Nephron progenitor cell (in vitro differentiated cells): ENCODE measurements at regions not wholly inside any gene's neighbourhood (a gene's known extent, or its start where the extent isn't known, plus 50 kb on each side); places are given as distances from the start of the nearest gene placed in this dataset.
"Not testable (repeated sequence)": the region's sequence is repeated elsewhere in the genome, so short reads cannot be mapped to it uniquely, and the experiment has no call there.

Source experiments
- DNase-seq: peaks from one replicate; pipeline ENCODE4 v3.0.0; 2021
- H3K27ac Mint-ChIP-seq: 2 replicates; pipeline ENCODE4 v1.8.0; 2021; ENCODE audit warnings: mild to moderate bottlenecking, moderate library complexity, mixed read lengths
- H3K27me3 Mint-ChIP-seq: 2 replicates; pipeline ENCODE4 v1.8.0; 2021; ENCODE audit warnings: mild to moderate bottlenecking, low read depth, mixed read lengths; ENCODE audit not compliant: poor library complexity
- H3K36me3 Mint-ChIP-seq: 2 replicates; pipeline ENCODE4 v1.8.0; 2021; ENCODE audit warnings: low read depth, mixed read lengths
- H3K4me1 Mint-ChIP-seq: 2 replicates; pipeline ENCODE4 v1.8.0; 2021; ENCODE audit warnings: mixed read lengths
- H3K4me3 Mint-ChIP-seq: 2 replicates; pipeline ENCODE4 v1.8.0; 2021; ENCODE audit warnings: mild to moderate bottlenecking, moderate library complexity, mixed read lengths
- H3K9me3 Mint-ChIP-seq: 2 replicates; pipeline ENCODE4 v1.8.0; 2021; ENCODE audit warnings: mild to moderate bottlenecking, moderate library complexity, mixed read lengths
- TF ChIP-seq, protein P1 (sequence below): fragments of 200-600 bp; sonication (generic); IDR thresholded peaks from 2 replicates; pipeline ENCODE4 v1.5.0; 2021; ENCODE audit warnings: antibody characterized with exemption

GRCh38 chr19:23597661-23598060 lies 89.4 kb downstream of the ZNF675 start:
- peaks cover 2% of the 10 kb centered on the region for H3K27me3 Mint-ChIP-seq
- DNase-seq, result no peak
- peaks cover 65% of the 10 kb centered on the region for H3K9me3 Mint-ChIP-seq
- TF ChIP-seq, protein P1, sequence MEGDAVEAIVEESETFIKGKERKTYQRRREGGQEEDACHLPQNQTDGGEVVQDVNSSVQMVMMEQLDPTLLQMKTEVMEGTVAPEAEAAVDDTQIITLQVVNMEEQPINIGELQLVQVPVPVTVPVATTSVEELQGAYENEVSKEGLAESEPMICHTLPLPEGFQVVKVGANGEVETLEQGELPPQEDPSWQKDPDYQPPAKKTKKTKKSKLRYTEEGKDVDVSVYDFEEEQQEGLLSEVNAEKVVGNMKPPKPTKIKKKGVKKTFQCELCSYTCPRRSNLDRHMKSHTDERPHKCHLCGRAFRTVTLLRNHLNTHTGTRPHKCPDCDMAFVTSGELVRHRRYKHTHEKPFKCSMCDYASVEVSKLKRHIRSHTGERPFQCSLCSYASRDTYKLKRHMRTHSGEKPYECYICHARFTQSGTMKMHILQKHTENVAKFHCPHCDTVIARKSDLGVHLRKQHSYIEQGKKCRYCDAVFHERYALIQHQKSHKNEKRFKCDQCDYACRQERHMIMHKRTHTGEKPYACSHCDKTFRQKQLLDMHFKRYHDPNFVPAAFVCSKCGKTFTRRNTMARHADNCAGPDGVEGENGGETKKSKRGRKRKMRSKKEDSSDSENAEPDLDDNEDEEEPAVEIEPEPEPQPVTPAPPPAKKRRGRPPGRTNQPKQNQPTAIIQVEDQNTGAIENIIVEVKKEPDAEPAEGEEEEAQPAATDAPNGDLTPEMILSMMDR, result no peak
- no peak overlapping the region for H3K27ac Mint-ChIP-seq
- H3K4me1 Mint-ChIP-seq, result no peaks in the 10 kb centered on the region
- H3K4me3 Mint-ChIP-seq, result no peak overlapping the region
- H3K36me3 Mint-ChIP-seq, result no peaks in the 10 kb centered on the region

GRCh38 chr19:23596872-23597271 lies 90.1 kb downstream of the ZNF675 start:
- no peaks in the 10 kb centered on the region for H3K4me1 Mint-ChIP-seq
- DNase-seq, result no peak
- no peak overlapping the region for H3K27ac Mint-ChIP-seq
- H3K27me3 Mint-ChIP-seq, result peaks cover 2% of the 10 kb centered on the region
- TF ChIP-seq, protein P1, result no peak
- H3K4me3 Mint-ChIP-seq, result no peak overlapping the region
- H3K36me3 Mint-ChIP-seq, result no peaks in the 10 kb centered on the region
- H3K9me3 Mint-ChIP-seq, result peaks cover 70% of the 10 kb centered on the region

DNA sequence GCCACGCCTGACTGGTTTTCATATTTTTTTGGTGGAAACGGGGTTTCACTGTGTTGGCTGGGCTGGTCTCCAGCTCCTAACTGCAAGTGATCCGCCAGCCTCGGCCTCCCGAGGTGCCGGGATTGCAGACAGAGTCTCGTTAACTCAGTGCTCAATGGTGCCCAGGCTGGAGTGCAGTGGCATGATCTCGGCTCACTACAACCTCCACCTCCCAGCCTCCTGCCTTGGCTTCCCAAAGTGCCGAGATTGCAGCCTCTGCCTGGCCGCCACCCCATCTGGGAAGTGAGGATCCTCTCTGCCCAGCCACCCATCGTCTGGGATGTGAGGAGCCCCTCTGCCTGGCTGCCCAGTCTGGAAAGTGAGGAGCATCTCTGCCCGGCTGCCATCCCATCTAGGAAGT lies 92.7 kb downstream of the ZNF675 start:
- not testable (repeated sequence) for H3K27ac Mint-ChIP-seq, H3K4me1 Mint-ChIP-seq, H3K4me3 Mint-ChIP-seq, DNase-seq, H3K27me3 Mint-ChIP-seq, H3K36me3 Mint-ChIP-seq
- H3K9me3 Mint-ChIP-seq, result peaks cover 80% of the 10 kb centered on the region

DNA sequence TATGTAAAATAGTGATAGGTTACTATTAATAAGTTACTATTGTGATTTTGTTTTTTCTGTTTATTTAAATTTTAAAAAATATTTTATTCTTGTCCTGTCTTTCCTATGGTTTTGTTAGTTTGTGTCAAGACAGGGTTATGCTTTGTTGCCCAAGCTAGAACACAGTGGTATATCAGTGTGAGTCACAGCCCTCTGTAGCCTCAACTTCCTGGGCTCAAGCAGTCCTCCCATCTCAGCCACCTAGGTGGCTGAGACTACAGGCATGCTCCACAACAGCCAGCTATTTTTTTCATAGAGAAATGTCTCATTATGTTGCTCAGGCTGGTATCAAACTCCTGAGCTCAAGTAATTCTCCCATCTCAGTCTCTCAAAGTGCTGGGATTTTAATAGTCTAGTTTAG lies 99.5 kb downstream of the ZNF675 start:
- Mint-ChIP-seq H3K4me3 (no peak overlapping the region), H3K36me3 (no peaks in the 10 kb centered on the region), H3K4me1 (no peaks in the 10 kb centered on the region), H3K27ac (no peak overlapping the region), H3K27me3 (no peaks in the 10 kb centered on the region), H3K9me3 (peaks cover 69% of the 10 kb centered on the region)
- no peak for DNase-seq
- TF ChIP-seq, protein P1, result no peak

DNA sequence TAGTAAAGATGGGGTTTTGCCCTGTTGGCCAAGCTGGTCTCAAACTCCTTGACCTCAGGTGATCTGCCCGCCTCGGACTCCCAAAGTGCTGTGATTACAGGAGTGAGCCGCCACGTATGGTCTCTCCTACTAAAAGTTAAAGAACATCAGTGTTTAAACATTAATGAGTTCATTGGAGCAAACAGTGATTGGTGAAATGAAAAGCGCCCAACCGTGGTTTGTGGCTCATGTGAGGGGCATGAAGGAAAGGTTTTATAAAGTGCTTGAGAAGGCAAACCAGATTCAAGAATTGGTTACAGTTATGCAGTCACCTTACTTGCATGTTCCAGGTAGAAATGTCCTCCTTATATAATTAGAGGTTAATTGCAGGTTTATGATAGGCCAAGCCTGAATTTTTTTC lies 109.5 kb downstream of the ZNF675 start:
- TF ChIP-seq, protein P1, result no peak
- Mint-ChIP-seq H3K27ac (no peak overlapping the region), H3K4me1 (no peaks in the 10 kb centered on the region), H3K4me3 (no peak overlapping the region), H3K9me3 (peaks cover 91% of the 10 kb centered on the region), H3K36me3 (no peaks in the 10 kb centered on the region), H3K27me3 (no peaks in the 10 kb centered on the region)
- no peak for DNase-seq

DNA sequence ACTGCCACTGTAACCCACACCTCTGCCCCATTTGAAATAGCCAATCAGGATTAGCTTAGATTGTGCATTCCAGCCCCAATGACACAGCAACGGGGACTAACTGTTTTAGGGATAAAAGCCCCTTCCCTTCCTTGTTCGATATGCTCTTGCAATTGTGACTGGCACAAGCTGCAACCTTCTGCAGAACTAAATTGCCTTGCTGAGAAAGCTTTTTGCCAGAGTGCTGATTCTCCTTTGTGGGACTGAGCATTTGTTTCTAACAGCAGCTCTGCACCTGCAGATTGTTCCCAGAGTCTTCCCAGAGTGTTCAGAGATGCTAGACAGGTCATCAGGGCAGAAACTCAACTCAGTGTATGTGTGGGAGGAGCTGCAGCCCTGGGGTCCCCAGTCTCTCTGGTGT lies 115.8 kb downstream of the ZNF675 start:
- Mint-ChIP-seq H3K9me3 (peaks cover 90% of the 10 kb centered on the region), H3K27ac (no peak overlapping the region), H3K4me3 (no peak overlapping the region), H3K4me1 (no peaks in the 10 kb centered on the region), H3K27me3 (peaks cover 2% of the 10 kb centered on the region), H3K36me3 (no peaks in the 10 kb centered on the region)
- DNase-seq, result no peak
- TF ChIP-seq, protein P1, result no peak

- not testable (repeated sequence) for H3K36me3 Mint-ChIP-seq, H3K4me3 Mint-ChIP-seq, DNase-seq, H3K4me1 Mint-ChIP-seq, H3K27ac Mint-ChIP-seq, H3K27me3 Mint-ChIP-seq
- peaks cover 94% of the 10 kb centered on the region for H3K9me3 Mint-ChIP-seq
Observed at GRCh38 chr19:23568116-23568515, 118.9 kb downstream of the ZNF675 start.
